ENCODE measurements at regions not wholly inside any gene's neighbourhood (a gene's known extent, or its start where the extent isn't known, plus 50 kb on each side); places are given as distances from the start of the nearest gene placed in this dataset.

DNA sequence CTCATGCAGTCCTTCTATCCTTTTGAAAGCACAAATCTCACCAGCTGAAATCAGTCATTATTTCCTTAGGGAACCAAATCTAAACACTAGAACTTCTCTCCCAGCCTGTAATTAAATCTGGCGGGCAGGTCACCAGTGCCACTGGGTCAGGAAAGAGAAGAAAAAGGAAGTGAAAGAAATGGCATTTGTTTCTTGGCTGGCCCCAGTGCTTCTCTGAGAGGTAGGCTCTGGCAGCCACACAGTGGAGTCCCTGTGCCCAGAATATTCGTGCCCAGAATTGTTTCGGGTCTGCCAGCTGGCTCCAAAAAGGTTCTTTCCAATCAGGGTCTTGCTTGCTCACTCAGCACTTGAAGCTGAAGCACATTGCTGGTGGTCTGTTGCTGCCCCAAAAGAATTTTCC lies 133.9 kb upstream of the MTAP start:
- Mint-ChIP-seq H3K27ac (no peak overlapping the region), H3K36me3 (ENCODE audit: low read depth) (no peaks in the 10 kb centered on the region), H3K4me1 (no peaks in the 10 kb centered on the region), H3K4me3 (no peak overlapping the region), H3K27me3 (ENCODE audit: low read depth) (no peaks in the 10 kb centered on the region), H3K9me3 (no peaks in the 10 kb centered on the region)
- no peak for TF ChIP-seq CTCF (IDR thresholded peaks at IDR 0.05; ENCODE audit: unreplicated experiment in 3 of 3)

GRCh38 chr9:21669701-21670100 lies 132.7 kb upstream of the MTAP start:
- no peaks in the 10 kb centered on the region for H3K36me3 Mint-ChIP-seq (ENCODE audit: low read depth)
- no peak overlapping the region for H3K4me3 Mint-ChIP-seq

DNA sequence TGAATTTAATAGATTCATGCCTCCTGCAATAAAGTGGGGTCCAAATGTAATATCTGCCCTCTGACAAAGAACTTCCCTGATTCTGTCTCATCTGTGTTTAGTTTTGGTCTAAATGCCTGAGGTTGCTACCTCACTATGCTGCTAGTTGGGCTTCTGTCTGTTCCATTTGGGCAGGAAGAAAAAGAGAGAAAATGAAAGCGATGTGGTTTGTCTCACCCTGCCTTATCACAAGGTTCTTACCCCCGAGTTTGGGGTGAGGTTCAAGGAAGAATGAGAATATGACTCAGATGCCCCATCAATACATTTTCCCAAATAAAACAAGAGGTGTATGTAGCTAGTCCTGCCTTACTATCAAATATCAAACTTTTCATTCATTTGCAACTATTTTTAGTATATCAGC lies 132.1 kb upstream of the MTAP start:
- Mint-ChIP-seq H3K9me3 (no peaks in the 10 kb centered on the region), H3K27ac (no peak overlapping the region), H3K27me3 (ENCODE audit: low read depth) (no peaks in the 10 kb centered on the region), H3K4me1 (no peaks in the 10 kb centered on the region), H3K36me3 (ENCODE audit: low read depth) (no peaks in the 10 kb centered on the region), H3K4me3 (no peak overlapping the region)
- TF ChIP-seq CTCF (IDR thresholded peaks at IDR 0.05; ENCODE audit: unreplicated experiment in 3 of 3): no peak

More at GRCh38 chr9:21669701-21670100, 132.7 kb upstream of the MTAP start:
- H3K27me3 Mint-ChIP-seq (ENCODE audit: low read depth): no peaks in the 10 kb centered on the region
- no peak for TF ChIP-seq CTCF (IDR thresholded peaks at IDR 0.05; ENCODE audit: unreplicated experiment in 3 of 3)
- no peaks in the 10 kb centered on the region for H3K9me3 Mint-ChIP-seq
- H3K27ac Mint-ChIP-seq: no peak overlapping the region
- H3K4me1 Mint-ChIP-seq: no peaks in the 10 kb centered on the region

DNA sequence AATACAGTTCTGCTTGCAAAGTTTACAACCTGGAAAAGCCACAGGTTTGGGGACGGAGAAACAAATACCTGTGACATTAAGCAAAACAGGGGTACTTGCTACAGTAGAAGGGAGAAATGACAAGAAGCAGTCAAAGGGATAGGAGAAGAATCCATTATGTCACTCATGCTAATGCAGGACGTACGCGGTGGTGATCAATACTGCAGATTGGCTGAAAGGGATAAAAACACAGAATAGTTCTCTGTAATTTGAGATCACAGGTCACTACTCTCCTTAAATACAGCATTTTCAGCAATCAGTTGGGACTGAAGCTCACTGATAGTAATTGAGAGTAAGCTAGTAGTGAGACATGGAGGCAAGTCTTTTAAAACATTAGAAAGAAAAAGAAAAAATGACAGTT lies 130.3 kb upstream of the MTAP start:
- no peak overlapping the region for H3K4me3 Mint-ChIP-seq
- no peaks in the 10 kb centered on the region for H3K9me3 Mint-ChIP-seq
- H3K27ac Mint-ChIP-seq: no peak overlapping the region
- no peaks in the 10 kb centered on the region for H3K4me1 Mint-ChIP-seq
- TF ChIP-seq CTCF (IDR thresholded peaks at IDR 0.05; ENCODE audit: unreplicated experiment in 3 of 3): no peak
- no peaks in the 10 kb centered on the region for H3K36me3 Mint-ChIP-seq (ENCODE audit: low read depth)
- H3K27me3 Mint-ChIP-seq (ENCODE audit: low read depth): no peaks in the 10 kb centered on the region

DNA sequence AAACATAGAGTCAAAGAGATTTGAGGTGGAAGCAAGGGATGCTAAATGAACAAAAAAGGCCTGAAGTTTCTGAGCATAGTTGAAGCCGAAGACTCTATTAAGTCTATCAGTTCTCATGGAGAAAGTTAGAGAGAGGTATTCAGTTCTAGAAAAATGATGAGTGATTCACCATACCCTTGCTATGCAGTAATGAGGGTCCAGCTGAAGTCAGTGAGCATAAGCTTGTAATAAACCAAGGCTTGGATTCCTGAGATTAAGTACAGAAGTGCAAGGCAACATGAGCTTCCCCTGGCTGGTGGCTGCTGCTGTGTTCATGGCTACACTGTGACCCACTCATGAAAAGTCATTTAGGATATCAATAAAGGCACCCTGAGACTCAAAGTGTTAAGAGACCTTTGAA lies 129.7 kb upstream of the MTAP start:
- Mint-ChIP-seq H3K4me1 (no peaks in the 10 kb centered on the region), H3K27ac (no peak overlapping the region), H3K36me3 (ENCODE audit: low read depth) (no peaks in the 10 kb centered on the region), H3K9me3 (no peaks in the 10 kb centered on the region), H3K4me3 (no peak overlapping the region), H3K27me3 (ENCODE audit: low read depth) (no peaks in the 10 kb centered on the region)
- TF ChIP-seq CTCF (IDR thresholded peaks at IDR 0.05; ENCODE audit: unreplicated experiment in 3 of 3): no peak

DNA sequence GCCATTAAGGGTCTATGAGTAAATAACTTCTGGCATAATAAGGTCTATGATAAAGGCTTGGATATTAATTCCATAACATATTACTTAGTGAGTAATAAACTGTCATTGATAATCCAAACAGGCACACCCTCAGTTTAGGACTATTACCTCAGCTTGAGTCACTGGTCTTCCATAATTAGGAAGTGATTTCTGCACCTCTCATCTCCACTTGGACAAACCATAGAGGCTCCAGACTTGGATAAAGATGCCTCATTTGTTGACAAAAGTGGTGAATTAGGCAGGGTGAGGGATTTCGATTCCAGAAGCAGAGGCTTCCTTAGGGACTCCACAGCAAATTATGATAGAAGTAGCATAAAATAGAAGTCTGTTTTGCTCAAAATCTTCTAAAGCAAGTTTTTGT lies 127.5 kb upstream of the MTAP start:
- no peaks in the 10 kb centered on the region for H3K9me3 Mint-ChIP-seq
- TF ChIP-seq CTCF (IDR thresholded peaks at IDR 0.05; ENCODE audit: unreplicated experiment in 3 of 3): no peak
- H3K27ac Mint-ChIP-seq: no peak overlapping the region
- H3K4me3 Mint-ChIP-seq: no peak overlapping the region
- H3K4me1 Mint-ChIP-seq: no peaks in the 10 kb centered on the region
- H3K36me3 Mint-ChIP-seq (ENCODE audit: low read depth): no peaks in the 10 kb centered on the region
- no peaks in the 10 kb centered on the region for H3K27me3 Mint-ChIP-seq (ENCODE audit: low read depth)
